NCI-H748 (cell line): ENCODE measurements at regions not wholly inside any gene's neighbourhood (a gene's known extent, or its start where the extent isn't known, plus 50 kb on each side); places are given as distances from the start of the nearest gene placed in this dataset.

ENCODE experiments used
- DNase-seq: peaks from one replicate; lab custom pipeline; 2025; ENCODE audit not compliant: unreplicated experiment; lab: John Stamatoyannopoulos, UW

DNA sequence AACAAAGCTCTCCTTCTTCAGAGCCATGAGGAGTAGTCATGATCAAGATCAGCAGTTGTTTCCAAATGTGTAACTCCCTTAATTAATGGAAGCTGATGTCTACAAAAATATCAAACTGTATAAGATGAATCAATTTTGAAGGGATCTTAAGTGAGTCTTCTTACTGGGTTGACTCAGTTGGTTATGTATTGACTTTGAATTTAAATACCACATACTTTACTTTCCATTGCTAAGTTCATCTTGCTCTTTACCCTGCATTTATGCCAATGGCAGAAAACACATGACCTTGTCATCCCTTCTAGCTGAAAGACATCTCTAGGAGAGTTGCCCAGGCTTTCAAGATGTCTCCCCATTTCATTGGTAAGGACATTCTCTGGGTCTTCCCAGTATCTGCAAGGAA lies 123.2 kb upstream of the STMND1 start:
- DNase-seq = no peak

DNA sequence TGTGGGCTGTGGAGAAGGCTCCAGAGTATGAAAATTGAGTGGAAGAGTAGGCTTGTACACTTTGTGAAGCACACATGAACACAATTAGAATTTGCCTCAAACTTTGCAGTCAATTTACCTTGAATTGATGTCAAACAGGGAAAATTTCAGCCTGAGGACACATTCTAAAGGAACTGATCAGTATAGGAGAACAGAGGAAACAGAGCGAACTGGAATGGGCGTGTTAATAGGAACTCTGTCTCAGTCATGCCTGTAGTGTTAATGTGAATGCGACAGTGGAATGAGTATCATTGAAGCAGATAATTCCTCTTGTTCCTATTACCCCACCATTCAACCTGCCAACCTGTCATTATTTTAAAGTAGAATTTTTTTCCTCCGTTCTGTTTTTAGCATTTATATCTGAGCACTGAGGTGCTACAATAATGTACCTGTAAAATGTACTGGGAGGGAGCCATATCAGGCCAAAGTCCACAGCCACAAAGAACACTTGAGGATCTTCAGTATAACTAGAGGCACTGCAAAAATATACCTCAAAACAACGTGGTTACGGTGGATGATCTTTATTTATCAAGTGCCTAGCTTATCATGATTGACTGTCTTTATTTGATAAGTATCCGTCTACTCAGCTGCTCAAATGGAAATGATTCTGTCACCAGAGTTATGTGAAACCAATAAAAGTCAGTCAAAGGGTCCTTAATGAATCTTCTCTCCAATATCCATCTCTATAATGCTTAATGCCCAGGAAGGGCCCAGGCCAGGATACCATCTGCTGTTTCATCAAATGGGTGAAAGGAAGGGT lies 125.3 kb upstream of the STMND1 start:
- no peak for DNase-seq

DNA sequence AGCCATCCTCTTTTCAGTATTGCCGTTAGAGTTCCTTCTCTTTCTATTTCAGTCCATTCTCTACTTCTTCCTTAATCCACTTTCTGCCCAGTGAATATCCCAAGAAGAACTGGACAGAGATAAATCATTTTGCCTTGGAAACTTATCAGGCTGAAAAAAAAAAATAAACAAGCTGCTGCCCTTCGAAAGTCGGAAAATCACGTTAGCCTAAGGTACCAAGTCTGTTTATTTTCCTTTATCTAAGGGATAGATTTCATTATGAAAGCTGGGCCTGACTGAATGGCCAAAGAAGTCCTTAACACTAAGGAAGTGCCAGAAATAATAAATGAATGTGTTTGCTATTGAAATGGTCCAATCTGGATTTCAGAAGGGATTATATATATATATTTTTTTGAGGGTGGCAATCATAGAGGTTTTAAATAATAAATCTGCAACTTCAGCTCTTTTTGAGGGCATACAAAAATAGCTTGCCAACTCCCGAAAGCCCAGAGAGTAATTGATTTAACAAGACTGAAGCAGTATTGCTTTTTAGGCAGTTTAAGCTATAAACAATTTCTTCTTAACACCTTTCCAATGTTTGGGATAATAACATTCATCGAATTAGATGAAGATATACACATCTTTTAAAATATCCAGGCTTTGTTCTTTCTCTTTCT lies 127.0 kb upstream of the STMND1 start:
- no peak for DNase-seq

DNA sequence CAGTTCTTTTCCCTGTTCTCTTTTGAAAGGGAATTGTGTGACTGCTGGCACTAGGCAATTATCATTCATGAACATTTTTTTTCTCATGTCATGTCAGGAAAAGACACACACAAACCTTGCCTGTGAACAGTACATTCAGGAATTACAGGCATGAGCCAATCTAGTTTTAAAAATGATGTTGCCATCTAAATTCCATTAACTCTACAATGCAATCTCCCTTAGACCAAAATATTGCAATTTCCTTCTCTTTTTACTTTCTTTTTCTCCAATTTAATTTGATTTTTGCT lies 127.5 kb upstream of the STMND1 start:
- DNase-seq = no peak

DNA sequence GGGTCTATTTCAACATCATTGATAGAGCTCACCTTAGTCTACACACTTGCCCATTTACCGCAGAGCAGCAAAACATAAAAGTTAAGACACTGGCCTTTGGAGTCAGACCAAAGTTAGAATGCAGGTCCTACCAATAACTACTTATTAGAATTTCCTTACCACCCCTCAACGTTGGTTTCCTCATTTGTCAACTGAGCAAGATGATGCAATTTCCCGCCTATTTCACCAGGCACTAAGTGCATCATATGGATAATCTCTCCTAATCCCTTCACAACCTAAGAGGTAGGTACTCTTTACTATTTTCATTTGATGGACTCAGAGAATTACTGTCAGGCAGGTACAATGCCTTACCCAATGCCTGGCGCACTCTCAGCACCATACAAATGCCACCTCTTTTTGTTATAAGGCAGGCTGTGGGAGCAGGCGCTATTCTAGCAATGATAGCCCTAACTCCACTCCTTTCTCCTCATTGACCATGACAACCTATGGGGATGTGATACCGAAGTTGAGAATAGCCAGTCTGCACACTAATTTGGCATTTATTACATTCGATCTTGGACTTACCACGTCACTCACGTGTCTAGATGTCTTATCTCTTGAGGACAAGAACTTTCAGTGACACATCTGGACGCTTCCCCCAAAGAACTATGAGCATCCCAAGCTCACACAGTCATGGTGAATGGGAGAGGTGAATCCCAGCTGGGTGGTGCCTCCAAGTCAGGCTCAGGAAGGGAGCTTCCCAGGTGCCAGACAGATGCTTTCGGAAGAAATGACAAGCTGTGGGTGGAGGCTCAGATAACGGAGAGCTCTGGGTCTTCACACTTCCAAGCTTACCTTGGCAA lies 128.1 kb upstream of the STMND1 start:
- no peak for DNase-seq

DNA sequence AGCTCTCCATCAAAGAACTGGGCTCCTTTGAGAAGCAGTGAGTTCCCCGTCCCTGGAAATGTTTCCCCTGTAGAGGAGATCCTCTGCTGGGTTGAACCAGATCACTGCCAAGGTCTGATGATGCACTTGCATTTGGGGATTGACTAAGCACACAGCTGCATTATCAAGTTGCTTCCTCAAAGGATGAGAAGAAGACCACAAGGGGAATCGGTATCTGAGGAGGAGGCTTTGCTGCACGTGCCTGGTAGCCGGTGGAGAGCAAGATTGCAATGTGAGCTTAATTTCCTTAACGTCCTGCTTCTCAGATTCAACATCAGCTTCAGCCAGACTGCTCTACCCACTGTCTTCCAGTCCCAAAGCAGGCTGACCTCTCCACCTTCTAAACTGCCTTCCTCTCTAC lies 128.8 kb upstream of the STMND1 start:
- DNase-seq = no peak

DNA sequence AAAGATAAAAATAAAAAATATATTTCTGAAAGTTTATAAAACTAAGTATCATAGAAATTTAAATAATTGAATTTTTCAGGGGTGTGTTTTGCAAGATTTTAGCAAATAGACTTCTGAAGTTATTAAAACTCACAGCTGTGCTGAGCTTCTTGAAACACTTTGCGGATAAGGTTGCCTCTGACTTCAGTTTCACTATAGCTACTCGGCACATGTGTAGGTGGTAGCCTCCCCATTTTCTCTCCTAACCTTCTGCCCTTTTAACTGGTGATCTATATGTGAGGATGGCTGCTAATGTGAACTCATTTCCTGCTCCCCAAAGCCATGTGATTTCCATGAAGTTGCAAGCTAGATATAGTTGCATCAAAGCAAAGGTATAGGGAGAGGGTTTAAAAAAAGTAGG lies 129.3 kb upstream of the STMND1 start:
- no peak for DNase-seq

DNA sequence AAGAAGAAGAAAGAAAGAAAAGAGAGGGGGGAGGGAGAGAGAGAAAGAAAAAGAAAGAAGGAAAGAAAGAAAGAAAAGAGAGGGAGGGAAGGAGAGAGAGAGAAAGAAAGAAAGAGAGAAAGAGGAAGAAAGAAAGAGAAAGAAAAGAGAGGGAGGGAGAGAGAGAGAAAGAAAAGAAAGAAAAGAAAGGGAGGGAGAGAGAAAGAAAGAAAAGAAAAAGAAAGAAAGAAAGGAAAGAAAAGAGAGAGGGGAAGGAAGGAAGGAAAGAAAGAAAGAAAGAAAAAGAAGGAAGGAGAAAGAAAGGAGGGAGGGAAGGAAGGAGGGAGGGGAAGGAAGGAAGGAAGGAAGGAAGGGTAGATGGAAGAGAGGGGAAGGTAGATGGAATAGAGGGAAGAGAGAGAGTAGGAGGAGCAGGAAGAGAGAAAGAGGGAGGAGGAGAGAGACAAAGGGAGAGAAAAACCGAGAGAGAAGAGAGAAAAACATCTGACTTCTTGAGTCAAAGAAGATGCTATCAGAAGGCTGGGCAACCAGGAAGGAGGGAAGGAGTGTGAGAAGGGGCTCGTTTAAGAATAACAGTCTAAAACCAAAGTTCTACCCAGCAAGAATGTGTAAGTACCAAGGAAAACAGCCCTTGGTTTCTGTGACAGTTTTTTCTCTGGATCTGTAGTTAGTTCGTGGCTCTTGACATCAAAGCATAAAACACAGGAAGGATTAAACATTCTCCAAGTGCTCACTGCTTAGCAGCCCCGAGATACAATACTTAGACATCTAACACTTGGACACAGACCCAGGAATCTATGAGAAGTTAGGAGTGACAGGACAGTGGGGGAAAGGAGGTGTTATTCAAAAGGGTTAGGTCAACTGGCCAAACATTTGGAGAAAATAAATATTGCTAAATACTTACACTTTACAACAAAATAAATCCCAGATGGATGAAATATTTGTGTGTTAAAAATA lies 131.9 kb upstream of the STMND1 start:
- DNase-seq = no peak

DNA sequence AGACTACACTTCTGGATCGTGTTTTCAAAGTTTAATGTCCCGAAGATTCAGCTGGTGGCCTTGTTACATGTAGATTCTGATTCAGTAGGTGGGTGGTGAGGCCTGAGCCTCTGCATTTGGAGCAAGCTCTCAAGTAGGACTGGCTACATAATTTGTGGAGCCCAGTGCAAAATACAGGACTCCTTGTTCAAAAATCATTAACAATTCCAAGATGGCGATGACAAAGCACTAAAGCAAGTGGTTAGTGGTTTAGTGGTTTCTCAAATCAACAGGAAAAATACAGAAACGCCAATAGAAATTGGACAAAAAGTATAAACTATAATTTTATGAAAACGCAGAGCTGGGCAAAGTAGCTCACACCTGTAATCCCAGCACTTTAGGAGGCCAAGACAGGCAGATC lies 133.7 kb upstream of the STMND1 start:
- no peak for DNase-seq

DNA sequence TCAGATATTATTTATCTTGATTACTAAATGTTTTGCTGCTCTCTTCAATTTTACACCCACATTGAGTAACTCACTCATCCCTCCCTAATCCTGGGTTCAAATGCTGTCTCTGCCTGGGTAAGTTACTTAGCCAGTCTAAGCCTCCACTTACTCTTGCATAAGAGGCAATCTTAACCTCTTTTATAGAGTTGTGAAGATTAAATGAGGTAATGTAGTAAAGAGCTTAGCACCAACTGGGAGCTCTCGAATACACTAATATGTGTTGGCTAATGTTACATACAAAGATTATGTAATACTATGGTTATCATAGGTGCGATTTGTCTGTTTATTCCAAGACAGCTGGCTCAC lies 134.4 kb upstream of the STMND1 start:
- DNase-seq = no peak

DNA sequence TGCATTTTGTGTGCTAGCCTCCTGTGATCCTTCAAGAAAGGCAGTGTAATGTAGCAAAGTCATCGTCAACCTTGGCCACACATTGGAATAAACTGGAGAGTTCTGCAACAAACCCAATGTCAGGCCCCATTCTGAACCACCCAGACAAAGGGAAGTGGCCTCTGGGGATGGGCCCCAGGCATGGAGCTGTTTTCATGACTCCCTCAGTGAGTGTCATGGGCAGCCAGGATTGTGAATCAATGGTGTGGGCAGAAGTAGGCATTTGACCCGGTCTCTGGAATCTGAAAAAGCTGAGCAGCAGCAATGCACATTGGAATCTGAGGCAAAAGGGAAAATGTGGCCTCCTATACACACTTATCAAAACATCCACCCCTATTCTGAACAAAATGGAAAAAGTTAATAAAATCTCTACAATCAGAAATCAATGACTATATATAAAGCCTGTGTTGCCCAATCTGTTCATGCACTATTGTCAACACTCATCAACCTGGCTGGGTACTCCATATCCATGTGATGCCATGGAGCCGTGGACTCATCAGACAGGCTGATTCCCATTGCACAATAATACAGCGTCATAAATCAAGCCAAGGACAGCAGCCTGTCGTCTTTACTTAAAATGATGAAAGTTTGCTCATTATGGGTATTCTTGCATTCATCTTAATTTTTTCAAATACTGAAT lies 134.9 kb upstream of the STMND1 start:
- no peak for DNase-seq

DNA sequence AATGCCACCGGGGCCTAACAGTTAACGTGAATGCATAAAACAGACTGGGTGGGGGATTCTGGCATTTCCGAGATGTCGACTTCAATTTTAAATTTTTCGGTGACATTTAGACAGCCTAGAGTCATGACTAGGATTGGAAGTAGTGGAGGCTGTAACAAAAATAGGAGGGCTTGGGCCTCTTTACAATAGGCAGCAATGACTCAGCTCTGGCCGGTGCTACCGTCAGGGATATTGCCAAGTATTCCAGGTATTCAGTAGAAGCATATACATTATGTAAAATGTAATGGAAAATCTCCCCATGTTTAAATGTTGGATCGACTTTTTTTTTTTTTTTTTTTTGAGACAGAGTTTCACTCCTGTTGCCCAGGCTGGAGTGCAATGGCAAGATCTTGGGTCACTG lies 136.2 kb upstream of the STMND1 start:
- no peak for DNase-seq

DNA sequence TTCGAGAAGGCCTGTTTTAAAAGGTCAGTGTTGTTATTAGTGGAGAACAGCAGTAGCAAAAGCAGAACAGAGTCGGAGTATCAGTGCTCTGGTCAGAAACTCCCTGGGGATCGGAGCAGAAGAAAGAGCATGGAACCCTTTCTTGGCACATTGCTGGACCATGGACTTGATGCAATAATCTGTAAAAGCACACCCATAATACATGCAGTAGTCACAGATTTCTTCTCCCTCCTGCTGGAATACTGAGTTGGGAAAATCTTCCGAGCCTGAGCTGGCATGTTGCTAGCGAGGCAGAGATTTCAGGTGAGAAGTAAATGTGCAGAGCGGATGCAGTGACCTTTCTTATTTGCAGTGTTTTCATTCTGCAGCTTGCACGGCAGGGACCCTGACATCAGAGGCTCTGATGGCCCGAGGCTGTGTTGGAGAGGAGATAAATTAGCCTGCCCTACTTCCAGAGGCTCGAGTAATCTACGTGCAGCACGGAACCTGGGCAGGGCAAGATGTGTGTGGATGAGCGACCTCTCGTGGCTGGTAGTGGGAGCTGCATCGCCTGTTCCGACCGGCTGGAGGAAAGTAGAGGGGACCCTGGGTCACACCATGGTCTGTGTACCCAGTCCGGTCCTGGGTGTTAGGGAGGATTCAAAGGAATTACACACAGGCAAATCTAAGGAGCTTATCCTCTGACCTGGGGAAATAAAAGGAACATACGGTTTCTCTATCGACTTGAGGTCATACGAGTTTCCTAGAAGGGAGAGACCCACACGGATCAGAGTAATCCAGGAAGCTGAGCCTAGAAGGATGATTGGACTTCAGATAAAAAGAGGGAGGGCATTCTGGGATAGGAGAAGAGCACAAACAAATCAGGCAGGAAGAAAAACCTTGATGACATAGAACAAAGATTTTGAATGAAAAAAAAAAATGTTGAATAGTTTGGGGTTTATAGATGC lies 137.0 kb upstream of the STMND1 start:
- peak; percentile 95 for DNase-seq

DNA sequence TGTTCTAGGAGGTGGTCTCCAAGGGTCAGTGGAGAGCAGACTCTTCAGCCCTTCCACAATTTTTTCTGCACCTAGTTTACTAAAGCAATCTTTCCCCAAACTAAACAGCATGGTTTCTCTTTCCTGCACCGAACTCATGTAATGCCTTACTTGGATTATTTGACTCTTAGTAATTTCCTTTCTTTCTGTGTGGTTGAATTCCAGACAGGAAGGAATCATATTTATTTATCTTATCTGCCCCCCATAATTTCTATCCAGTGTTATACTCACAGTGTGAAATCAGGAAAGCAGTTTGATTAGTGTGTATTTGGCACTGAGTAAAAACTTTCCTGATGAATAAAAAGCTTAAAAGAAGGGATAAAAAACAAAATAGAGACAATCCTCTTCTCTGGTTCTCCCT lies 140.3 kb upstream of the STMND1 start:
- DNase-seq = no peak

DNA sequence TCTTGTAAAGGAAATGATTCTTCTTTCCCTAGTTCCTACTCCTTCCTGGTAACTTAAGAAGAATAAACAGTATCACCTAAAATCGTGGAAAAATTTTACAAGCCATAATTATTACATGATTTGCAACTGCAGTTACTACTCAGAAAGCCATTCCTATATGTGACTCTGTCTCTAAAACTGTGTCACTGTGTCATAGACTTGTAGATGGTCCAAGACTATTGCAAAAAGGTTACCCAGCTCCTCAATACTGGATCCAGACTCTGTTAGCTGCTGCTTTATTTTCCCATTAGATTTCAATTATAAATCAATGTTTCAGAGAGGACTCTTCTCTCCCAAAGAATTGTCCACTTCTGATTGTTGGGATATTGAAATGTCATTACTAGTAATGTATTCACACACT lies 142.1 kb upstream of the STMND1 start:
- DNase-seq = no peak

DNA sequence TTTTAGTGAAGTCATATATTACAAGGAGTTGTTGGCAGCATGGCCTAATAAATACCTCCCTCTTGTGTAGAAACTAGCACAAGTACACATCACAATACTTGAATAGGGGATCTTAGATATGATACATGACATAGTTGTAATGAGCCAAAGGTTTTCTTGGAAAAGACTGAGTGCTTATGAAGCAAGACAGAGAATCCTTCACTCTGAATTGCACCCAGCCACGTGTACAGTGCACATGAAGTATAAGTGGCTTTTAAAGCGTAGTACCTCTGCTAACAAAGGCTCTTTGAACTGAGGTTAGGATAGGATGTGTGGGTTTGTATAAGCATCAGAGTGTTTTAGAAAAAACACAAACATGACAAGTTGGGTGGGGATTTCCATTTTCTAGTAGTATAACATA lies 145.5 kb upstream of the STMND1 start:
- DNase-seq = no peak

DNA sequence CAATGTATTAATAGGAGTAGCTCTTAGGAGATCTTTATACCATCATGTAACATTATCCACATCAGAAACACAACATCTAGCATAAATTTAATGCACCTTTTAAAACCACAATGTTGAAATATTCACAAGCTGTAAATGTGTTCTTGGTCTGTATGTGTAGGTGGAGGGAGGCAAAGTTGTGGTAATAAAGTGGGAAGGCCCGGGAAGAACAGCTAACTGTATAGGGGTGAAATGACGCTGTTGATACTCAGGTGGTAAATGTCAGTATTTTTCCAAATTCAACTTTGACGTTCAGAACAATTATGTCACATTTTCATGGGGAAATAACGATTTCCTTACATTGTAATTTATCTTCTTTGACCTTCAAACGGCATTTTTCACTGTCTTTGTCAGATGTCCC lies 146.0 kb upstream of the STMND1 start:
- no peak for DNase-seq

DNA sequence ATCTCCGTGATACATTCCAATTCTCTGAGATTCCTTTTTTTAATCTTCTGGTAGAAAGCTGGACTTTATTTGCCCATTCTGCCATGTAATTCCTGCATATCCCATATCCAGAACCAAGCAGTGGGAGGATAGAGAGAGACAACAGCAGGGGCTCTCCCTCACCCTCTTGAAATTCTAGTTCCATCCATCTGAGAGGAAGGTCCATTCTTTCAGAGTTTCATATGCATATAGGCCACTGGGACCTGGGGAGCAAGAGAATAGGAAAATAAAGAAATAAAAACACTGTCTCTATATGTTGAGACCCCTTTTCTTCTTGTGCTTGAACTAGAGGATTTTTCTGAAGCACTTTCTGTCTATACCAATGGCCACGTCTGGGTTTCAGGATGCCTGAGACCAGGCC lies 147.9 kb upstream of the STMND1 start:
- no peak for DNase-seq

DNA sequence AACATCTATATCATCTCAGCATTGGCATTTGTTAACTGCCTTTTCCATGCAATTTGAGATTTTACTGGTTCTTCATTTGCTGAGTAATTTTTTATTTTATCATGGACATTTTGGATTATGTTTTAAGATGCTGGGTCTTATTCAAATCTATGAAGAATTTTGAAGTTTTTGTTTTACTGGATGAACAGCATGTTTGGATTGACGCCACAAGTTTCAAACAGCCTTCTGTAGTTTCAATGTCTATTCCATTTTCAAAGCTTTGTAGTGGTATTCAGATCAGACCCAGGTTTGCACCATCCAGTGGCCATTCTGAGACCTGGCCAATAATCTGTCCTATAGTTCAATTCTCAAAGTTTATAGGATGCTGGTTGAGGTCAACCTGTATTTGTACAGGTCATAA lies 148.4 kb upstream of the STMND1 start:
- DNase-seq = no peak
